ENCODE measurements at regions not wholly inside any gene's neighbourhood (a gene's known extent, or its start where the extent isn't known, plus 50 kb on each side); places are given as distances from the start of the nearest gene placed in this dataset.

DNA sequence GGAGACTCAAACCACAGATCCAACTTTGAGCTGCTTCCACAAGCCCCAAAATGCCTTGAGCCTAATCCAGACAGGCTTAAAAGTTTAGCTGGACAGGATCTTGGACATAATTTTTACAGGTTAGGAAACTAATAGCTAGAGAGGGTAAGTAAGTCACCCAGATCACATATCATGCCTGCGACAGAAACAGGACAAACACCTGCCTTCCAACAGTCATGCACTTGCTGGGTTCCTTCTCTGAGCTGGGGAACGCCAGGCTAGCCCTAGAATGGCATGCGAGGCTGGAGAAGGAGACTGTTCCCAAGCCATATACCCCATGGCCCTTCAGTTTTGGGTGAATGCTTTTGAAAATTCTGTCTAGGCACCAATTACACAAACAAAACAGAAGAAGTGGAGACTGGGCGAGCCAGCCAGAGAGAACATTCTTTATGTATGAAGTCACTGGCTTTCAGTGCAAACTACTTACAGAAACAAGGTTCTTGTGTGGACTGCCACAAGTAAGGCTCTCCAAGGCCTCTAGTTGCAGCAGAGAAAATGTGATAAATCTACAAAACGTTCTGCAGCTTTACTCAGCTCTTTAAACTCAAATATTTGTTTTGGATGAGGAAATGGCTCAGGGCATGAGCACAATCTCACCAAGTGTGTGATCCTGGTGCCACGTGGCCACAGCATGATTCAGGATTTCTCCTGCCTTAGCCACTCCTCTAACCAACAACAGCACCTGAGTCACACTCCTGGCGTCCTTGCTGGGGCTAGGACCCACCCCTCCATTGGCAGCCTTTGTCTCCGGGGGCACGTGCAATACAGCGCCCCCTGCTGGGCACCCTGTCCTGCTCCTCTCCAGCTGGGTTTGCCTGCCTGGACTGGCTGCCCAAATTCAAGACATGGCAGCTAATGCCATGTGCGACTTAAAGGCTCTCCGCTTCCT, 73.4 kb upstream of the UBL3 start:
- FAIRE-seq: no peak

DNA sequence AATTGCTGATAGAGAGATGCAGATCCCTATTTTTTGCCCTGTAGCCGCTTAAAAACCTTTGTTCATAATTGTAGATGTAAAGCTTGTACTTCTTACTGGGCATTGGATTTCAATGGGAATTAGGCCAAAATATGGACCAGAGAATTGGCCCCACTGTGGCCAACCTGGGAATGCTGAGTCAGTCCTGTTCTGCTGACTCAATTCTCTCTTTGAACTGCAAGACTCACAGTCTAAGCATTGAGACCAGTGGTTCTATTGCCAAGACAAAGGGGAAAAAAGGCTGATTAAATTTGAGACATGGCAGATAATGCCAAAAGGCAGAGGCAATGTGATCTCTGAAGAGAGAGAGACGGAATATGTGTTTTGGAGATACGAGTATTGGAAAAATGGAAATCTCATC, 72.5 kb upstream of the UBL3 start:
- FAIRE-seq: no peak

DNA sequence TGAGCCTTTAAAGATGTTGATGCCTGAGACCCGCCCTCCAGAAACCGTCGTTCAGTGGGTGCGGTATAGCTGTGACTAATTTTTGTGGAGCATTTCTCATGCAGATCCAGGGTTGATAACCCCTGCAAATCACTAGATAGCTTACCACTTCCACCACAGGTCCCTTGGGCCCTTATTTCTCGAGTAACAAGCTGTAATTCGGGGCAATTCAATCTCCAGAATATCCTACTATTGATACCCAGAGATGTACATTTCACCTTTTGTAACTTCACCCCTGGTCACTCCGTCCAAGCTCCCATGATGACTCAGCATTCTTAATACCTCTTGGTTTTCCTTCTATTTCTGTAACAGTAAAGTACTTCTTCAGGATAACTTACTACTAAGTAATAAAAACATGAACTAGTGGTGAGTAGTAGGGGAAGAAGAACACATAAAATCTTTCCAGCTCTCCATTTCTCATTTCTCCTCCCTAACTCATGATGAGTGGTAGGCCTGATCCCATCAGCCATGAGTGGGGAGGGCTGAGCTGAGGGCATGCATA, 71.9 kb upstream of the UBL3 start:
- FAIRE-seq: no peak

DNA sequence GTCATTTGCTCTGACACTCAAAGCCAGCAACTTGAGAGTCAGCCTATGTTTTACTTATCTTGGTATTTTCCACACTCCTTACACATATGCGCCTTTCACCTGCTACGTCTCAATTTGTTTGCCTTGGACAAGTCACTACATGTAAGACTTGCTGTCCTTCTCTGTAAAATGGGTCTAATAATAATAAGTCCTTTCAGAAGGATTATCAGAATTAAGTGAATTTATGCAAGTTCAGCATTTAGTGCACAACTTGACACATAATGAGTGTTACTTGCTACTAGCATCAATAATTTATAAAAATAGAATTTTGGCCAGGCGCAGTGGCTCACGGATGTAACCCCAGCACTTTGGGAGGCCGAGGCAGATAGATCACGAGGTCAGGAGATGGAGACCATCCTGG, 71.1 kb upstream of the UBL3 start:
- no peak for FAIRE-seq

DNA sequence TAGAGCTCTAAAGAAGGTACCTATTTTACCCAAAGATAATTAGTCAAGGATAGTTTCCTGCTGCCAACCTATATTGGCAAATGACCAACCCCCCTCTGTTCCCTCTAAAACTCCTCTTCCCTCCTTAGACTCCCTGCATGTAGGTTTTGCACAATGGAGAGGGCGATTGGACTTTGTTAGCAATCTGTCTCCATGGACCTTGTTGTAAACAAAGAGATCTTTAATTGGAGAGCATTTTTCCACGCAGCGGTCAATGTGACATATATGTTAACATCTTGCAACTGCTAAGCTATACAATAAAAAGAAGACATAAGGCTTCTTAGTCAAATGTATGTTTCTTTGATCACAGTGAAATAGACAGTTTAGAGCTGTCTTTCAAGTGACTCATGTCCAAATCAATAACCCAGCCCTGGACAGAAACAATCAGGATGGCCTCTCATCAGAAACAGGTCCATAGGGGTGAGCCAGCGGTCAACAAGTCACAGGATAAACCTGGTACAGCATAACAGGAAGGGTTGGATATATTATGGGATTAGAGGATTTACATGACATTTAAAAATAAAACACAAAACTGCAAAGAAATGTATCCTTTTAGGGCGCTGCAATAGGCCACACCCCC, 69.7 kb upstream of the UBL3 start:
- FAIRE-seq: no peak

DNA sequence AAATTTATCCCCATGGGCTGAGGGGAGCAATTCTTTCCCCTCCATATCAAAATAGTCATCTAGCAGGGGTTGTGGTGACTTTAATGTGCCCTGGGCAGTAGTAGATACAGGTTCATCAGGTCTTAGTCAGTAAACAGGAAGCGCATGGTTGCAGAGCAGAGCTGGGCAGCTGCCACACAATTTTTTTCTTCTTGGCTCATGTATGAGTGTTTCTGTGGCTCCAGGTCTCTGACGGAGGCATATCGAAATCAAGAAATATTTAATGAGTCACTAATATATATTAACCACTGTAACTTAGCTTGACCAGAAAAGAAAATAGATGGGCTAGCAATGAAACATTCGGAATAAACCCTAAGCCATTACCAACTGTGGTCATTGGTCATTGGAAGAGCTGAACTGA, 68.4 kb upstream of the UBL3 start:
- no peak for FAIRE-seq

DNA sequence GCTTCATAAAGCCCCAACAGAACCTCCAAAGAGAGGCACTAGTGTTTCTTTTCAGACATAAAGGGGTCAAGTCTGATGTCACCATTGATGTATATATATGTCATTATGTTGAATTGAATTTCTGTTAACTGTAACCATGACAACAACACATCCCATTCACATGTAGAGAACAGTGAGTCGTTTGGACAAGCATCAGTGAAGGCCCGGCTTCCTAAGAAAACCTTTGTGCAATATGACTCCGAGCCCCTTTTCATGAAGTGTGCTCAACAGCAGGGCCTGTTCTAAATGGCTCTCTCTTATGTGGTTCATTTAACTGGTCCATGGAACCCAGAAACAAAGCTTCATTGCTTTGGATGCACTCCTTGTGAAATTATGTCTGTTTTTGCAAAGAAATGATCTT, 67.2 kb upstream of the UBL3 start:
- FAIRE-seq: no peak

DNA sequence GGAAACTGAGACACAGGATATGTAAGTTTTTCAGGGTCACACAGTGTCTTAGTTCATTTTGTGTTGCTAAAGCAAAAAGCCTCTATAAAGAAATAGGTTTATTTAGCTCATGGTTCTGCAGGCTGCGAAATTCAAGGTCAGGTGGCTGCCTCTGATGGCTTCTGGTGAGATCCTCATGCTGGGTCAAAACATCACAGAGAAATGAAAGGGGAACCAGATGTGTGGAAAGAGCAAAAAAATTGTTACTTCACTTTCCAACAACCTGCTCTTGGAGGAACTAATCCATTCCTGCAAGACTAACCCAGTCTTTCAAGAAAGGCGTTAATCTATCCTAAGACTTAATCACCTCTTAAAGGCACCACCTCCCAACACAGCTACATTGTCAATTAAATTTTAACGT, 64.2 kb upstream of the UBL3 start:
- no peak for FAIRE-seq

DNA sequence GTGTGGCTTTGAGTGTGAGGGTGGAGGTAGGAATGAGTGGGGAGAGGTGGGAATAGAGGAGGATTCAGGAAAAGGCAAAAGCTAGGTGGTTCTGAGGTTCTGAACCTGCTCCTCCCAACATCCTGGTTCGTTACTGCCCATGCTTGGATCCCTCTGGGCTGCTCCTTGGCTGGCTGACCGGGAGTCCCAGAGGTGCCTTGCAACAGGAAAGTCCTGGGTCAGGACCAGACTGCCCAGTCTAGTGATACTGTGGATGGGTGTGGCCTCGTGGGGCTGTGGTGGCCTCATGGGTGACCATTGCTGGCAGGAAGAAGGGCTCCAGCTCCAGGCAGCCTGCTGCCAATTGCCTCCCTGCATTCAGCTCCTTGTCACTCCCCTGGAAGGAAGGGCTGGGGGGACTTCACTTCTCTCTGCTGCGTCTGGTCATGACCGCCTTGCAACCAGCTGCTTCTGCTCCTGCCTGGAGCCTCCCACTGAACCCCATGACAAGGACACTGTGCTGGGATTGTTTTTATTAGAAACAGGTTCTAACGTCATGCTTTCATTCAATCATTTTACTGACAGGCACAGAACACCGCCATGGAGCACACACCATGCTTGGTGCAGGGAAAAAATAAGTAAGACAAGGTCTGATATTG, 61.5 kb upstream of the UBL3 start:
- no peak for FAIRE-seq

DNA sequence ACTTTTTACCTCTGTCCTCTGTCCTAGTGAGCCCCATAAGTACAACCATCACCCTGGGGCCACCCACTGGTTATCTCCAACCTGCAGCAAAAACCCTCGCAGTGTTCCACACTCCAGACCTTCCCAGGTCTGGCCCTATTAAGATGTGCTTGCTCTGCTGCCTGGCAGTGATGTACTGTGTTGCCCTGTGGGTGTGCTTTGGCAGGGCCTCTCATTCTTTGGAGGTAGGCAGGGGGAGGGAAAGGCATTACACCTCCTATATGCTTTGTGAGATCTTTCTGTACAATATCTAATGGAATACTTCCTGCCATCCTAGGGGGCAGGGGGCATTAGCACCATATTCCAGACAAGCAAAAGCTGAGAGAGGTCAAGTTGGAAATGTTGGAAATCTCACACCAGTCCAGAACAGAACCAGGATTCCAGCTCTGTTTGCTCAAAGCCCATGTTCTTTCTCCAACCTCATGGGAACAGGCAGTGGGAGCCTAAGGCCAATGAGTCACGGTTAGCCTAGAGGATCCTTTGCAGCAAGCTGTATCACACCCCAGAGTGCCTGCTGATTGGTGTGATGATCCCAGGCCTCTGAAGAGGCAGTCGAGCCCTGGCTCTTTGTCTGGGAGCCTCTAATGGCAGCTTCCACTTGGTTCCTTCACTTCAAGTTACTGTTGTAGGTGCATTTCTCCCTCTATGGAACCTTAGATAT, 59.7 kb upstream of the UBL3 start:
- FAIRE-seq: no peak

DNA sequence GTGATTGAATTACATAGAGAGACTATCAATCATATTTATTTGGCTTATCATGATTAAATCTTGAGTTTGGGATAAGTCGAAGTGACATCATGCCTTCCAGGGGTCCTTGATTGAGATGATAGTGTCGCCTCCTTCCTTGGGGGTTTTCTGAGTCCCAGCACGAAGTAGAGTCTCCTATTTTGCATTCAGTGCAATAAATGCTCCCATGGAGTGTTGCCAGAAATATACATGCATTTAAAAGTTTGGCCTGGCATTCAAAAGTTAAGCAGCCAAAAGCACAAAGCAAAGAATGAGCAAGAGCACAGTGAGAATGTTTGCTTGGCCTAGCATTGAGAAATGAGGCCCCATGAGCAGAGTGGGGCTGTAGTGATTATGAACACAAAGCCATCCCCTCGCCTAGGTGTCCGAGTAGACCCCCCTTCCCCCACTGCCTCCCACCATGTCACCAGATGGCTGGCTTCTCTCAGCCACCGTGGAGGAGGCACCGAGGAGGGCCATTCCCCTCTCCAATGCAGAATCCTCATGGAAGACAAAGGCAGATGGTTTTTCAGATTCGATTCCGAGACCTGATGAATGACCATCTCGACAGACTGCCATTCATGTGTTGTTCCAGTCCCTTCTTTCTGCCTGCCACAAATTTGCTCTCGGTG, 58.8 kb upstream of the UBL3 start:
- FAIRE-seq: no peak

DNA sequence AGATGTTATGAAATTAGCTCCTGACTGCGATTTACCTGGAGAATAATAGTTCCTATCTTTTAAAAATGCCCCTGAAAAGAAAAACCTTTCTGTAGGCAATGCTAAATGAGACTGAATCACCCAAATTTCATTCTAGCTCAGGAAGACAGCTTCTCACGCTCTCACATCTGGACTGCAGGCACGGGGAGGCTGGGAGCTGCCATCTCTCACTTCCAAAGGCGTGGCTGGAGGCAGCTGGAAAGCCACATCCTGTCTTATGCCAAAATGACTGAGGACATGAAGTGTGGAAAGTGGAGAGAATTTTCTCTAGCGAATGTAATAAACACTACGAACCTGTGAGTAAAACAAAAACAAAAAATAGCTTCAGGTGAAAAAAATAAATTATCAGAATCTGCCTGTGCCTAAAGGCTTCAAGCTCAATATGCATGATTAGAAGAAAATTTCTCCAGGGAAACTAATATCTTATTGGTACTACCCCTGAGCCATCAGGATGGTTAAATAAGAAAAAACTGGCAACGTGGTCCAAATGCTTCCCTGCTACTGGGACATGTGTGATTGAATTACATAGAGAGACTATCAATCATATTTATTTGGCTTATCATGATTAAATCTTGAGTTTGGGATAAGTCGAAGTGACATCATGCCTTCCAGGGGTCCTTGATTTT, 58.1 kb upstream of the UBL3 start:
- no peak for FAIRE-seq

DNA sequence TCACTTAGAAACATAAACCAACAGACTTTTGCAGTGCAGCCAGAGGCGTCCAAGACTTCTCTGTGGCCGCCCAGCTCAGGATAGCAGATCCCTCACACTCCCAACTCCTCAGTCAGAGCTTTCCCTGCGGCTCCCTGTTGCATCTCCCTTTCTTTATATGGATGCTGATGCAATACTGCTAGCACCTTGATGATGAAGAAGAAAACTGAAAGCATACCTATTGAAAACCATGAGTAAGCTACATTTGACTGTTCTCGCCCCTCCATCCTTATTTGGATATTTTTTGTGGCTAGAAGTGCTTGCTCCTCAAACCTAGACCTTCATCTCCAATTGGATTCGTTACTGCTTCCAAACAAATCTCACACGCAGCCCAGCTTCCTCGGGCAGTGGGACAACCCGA, 57.3 kb upstream of the UBL3 start:
- FAIRE-seq: no peak

DNA sequence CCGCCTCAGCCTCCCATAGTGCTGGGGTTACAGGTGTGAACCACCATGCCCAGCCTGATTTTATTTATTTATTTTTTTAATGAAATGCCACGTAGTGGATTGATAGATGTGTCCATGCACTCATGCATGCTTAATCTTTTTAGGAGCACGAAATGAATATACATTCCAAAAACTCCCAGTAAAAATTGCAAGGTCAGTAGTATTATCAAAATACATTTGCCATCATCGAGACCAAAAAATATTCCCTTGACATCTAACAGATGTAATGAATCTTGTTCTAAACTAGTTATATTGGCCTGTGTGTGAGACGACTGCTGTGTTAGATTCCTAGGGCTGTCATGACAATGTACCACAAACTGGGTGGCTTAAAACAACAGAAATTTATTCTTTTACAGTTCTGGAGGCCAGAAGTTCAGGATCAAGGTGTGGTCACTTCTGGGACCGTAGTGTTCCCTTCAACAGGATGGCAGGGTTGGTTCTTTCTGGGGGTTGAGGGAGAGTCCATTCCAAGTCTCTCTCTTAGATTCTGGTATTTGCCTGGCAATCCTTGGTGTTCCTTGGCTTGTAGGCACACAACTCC, 56.1 kb upstream of the UBL3 start:
- no peak for FAIRE-seq

DNA sequence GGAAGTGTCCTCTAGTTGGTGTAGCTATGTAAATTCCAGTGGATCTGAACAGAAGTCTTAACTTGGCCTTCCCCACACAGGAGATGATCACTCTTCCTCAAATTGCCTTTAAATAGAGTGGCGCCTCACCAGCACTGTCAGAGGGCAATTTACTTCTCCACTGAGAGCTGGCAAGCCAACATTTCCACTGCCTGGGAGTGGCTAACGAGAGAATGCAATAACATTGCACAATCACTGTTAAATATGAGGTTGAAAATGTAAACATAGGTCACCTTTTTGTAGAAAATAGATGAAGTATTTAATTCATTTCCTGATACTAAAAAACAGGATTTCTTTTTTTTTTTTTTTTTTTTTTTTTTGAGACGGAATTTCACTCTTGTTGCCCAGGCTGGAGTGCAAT, 55.4 kb upstream of the UBL3 start:
- no peak for FAIRE-seq

DNA sequence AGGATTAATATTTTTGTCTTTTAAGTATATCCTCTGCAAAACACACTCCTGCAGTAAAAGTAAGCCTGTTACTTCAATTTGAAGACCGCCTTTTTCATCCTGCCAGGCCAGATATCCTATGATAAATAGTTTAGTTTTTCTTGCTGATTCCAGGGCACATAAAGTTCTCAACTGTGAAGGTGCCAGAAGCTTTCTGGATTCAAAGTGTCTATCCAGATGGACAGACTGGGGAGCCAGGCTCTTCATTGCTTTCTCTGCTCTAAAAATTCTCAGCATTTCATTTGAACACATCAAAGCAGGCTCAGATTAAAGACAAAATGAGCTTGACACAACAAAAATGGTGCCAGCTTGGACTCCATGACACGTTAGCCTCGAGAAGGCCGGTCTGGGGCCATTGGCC, 53.6 kb upstream of the UBL3 start:
- no peak for FAIRE-seq

DNA sequence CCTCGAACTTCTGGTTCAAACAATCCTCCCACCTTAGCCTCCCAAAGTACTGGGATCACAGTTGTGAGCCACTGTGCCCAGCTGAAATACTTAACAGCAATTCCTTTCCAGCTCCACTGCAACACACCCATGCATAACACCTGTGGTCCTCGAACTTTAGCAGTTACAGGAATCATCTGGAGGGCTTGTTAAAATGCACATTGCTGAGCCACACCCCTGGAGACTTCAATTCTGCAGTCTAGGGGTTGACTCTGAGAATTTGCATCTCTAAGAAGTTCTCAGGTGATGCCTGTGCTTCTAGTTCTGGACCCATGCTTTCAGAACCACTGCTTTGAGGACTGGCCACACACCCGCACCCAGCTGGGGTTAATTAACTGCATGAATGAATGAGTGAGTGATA, 53.1 kb upstream of the UBL3 start:
- FAIRE-seq: no peak

DNA sequence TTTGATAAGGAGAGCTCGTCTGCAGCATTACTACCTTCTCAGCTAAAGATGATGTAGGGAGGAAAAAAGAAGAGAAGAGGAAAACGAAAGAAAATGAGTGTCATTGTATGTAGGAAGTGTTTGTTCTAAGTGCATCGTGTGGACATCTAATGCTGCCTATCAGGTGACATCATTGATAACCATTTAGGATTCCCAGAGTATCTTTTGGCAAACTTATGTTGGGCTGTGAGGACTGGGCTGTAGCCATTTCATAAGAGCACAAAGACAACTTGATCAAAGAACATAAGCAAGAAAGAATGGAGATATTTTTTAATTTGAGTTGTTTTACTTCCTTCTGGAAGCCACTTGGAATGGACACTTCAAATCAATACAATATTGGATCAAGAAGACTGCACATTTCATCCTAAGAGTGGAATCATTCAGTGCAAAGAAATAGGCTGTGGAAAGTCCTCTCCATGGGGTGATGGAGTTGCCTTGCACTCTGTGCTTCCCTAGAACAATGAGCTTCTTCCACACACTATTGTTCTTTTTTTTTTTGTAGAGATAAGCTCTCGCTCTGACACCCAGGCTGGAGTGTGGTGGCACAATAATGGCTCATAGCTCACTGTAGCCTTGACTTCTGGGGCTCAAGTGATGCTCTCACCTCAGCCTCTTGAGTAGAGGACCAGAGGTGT, 52.4 kb upstream of the UBL3 start:
- no peak for FAIRE-seq

DNA sequence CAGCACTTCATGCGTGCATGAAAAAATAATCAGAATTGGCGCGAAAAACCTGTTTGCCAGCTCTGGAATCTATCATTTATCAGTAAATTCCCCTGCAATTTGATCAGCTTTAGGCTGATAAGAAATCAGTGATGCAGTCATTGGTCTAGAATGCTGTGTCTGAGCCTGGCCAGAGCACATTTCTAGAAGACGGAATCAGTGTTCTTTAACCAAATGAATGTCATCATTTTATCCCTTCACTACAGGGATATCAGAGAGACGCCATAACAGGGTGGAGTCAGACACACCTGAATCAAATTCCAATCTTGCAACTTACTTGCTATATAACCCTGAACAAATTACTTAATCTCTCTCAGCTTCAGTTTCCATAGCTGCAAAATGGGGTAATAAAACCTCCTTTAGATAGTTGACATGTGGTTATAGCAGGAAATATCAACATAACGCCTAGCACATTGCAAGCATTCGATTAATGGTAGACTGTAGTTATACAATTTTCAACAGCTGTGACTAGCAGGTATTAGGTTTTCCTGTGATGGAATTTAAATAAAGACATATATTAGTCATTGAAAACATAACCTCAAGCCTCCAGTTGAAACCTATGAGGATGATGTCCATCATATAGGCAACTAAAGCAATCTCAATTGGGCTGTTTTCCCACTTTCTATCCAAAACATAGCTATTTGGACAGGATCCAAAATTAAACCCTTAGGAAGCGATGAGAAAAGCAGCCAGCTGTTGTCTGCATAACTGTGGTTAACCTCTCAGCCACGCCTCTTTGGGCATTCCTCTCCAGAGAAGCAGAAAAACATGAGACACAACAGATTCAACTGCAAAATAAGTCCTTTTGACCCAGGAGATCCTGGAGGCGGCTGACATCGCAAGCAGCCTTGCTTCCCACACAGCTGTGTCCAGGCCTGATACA, 51.6 kb upstream of the UBL3 start:
- no peak for FAIRE-seq
